ENCODE measurements at regions not wholly inside any gene's neighbourhood (a gene's known extent, or its start where the extent isn't known, plus 50 kb on each side); places are given as distances from the start of the nearest gene placed in this dataset.

- TF ChIP-seq CTCF (IDR thresholded peaks at IDR 0.05) (no peak), POLR2A (IDR thresholded peaks at IDR 0.05) (no peak)
Observed at GRCh38 chr7:106476751-106477150, 184.2 kb downstream of the CCDC71L start.

All from body of pancreas (tissue), 4 donors.